HG02623 (cell line): ENCODE measurements at regions not wholly inside any gene's neighbourhood (a gene's known extent, or its start where the extent isn't known, plus 50 kb on each side); places are given as distances from the start of the nearest gene placed in this dataset.

ENCODE experiments used
- ATAC-seq: cut with Tn5 transposase; IDR thresholded peaks from one replicate; pipeline ENCODE4 v1.9.1; 2021; ENCODE audit warnings: moderate library complexity; ENCODE audit not compliant: unreplicated experiment

DNA sequence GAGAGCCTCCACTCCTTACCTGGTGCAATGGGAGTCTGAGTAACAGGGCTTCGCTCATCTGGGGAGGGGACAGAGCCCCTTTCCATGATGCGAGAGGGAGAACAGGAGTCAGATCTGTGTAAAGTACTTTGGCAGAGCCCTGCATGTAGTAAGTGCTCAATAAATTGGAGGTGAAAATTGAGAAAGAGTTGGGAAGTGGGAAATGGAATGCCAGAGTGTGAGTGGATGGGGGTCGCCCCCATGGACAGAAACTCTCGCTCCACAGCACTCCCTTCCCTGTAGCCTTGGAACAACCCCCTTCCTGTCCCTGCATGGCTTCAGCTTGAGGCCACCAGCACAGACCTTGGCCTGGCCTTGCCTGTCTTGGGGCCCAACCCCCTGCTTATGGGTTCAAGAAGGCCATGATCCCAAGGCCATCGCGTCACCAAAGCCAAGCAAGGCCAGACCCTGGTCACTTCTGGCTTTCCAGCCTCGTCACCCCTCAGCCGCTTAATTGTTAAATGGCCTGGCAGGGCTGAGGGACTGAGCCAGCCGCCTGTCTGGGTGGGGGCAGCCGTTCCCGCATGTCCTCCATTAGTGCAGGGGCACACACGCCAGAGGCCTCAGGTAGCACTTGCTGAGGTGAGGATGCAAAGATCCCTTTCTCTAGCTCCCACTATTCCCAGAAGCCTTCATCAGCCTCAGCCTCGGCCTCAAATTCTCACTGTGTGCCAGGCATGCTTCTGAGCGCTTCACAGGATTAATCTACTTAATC, 93.7 kb upstream of the PTPN1 start:
- no peak for ATAC-seq

DNA sequence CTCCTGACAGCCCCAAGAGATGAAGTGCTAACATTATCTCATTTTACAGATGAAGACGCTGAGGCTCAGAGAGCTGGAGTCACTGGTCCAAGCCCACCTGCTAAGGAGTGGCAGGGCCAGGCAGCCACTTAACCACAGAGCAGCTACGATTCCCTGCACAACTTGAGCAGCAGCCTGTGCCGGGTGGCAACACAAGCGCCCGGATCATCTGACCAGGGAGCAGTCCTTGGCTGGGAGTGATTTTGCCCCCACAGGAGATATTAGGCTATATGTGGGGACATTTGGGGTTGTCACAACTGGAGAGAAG, 93.2 kb upstream of the PTPN1 start:
- no peak for ATAC-seq

DNA sequence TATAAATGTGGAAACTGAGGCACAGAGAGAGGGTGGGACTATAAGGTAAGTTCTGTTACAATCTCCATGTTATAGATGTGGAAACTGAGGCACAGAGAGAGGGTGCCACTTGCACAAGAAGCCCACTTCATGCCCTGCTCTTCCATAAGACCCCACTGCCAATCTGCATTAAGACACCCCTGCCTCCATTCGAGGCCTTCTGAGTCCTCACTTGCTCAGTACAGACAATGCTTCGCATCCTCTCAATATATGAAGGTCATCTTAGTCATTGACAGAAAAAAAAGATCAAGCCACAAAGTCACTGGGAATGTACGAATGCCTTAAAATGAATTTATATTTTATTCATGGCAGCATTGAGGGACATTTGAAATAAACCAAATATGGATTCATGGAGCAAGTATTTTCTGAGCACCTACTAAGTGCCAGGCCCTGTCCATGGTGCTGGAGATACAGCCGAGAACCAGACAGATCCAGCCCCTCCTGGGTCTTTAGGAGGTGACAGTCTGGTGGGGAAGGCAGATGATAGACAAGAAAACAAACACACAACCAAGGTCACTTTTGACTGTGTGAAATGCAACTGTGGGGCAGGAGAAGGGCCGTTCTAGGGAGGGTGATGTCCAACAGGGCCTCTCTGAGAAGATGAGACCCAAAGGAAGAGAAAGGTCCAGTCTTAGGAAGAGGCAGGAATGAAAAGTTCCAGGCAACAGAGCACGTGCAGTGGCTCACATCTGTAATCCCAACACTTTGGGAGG, 92.5 kb upstream of the PTPN1 start:
- no peak for ATAC-seq

DNA sequence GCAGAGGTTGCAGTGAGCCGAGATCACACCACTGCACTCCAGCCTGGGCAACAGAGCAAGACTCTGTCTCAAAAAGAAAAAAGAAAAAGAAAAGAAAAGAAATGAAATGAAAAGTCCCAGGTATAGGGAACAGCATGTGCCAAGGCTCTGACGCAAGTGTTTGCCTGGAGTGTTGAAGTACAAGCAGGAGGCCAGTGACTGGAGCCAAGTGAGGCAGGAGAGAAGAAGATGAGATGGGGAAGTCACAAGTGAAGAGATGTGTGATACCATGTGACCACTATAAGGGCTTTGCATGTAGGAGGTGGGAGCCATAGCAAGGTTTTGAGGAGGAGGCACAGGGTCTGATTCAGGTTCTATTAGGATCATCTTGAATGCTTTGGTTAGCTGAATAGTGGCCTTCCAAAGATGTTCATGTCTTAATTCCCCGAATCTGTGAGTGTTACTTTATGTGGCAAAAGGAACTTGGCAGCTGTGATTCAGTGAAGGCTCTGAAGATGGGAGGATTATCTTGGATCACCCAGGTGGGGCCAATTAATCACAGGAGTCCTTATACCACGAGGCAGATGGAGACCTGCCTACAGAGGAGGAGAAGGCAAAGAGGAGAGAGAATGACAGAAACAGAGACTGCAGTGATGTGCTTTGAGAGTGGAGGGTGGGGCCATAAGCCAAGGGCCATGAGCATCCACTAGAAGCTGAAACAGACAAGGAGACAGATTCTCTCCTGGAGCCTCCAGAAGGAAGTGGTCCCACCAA, 91.1 kb upstream of the PTPN1 start:
- no peak for ATAC-seq

DNA sequence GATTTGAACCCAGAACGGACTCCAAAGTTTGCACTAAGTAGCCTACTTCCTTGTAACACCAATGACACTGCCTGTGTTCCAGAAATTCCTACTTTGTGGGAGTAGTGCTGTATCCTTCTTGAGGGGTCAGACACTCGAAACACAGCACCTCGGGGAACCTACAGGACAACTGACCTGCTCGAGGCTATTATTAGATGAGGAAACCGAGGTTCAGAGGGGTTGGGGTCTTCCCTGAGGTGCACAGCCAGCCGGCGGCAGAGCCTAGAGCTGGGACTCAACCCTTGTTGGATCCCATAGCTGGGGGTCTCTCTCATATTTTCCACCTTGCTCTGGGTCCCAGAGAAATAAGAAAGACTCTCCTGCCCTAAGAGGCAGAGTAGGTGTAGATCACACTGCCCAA, 89.8 kb upstream of the PTPN1 start:
- no peak for ATAC-seq

DNA sequence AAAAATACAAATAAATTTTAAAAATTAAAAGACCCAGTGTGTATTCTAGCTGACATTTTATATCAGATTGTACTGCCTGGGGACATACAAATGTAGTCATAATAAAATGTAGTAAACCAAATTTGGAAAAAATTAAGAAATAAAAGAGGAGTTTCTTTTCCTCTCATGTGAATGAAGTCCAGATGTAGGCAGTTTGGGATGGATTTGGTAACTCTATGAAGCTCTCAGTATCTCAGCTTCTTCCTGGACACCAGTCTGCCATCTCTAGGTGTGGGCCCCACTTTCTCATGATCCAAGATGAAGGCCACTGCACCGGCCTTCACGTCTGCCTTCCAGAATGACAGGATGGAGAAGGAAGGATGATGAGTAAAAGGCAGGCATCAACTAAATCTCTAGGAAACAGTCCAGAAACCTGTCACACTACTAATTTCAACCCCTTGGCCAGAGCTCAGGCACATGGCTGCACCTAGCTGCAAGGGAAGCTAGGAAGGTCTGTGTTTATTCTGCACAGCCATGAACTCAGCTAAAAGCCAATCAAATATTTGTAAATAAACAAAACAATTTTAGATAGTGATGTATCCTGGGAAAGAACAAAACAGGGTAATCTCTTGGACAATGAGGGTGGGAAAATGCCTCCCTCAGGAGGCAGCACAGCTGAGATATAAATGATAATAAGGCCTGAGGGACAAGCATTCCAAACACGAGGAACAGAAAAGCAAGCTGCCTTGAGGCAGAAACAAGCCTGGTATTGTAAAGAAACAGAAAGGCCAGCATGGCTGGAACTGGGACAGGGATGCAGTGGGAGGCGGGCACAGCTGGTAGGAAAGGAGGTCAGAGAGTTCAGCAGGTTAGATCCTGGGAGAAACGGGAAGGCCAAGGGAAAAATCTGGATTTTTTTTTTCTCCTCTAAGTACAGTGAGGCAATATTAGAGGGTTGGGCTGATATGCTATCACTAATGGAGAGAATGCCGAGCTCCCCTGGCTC, 88.5 kb upstream of the PTPN1 start:
- ATAC-seq = no peak

DNA sequence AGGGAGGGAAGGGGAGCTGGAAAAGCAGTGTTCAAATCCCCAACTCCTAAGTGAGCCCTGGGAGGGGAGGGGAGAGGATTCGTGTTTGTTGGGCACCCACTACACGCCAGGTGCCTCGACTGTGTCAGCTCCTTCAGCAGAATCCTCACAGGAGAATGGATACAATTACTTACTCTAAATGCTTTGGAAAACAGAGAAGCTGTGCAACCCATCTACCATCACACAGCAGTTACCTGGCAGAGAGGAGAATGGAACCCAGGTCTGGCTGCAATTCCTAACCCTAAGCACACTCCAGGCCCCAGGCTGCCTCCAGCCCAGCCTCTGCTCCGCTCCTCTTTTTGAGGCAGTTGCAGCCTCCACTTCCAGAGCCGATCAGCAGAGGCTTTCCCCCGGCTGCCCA, 86.4 kb upstream of the PTPN1 start:
- no peak for ATAC-seq

DNA sequence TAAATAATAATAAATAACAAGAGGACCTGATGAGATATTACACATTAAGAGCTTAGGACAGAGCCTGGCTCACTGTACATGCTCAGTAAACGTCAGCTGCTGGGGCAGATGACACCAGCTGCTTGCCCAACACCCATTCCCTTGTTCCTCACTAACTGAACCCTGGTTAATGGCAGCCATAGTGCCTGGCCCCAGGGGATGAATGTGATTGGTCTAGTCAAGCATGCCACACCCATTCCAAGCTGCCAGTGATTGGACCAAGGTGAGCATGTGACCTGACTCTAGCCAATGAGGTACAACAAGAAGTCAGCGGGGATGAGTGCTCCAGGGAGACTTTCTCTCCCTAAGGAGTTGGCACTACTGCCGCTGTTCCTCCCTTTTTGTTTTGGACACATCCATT, 85.1 kb upstream of the PTPN1 start:
- ATAC-seq = no peak

DNA sequence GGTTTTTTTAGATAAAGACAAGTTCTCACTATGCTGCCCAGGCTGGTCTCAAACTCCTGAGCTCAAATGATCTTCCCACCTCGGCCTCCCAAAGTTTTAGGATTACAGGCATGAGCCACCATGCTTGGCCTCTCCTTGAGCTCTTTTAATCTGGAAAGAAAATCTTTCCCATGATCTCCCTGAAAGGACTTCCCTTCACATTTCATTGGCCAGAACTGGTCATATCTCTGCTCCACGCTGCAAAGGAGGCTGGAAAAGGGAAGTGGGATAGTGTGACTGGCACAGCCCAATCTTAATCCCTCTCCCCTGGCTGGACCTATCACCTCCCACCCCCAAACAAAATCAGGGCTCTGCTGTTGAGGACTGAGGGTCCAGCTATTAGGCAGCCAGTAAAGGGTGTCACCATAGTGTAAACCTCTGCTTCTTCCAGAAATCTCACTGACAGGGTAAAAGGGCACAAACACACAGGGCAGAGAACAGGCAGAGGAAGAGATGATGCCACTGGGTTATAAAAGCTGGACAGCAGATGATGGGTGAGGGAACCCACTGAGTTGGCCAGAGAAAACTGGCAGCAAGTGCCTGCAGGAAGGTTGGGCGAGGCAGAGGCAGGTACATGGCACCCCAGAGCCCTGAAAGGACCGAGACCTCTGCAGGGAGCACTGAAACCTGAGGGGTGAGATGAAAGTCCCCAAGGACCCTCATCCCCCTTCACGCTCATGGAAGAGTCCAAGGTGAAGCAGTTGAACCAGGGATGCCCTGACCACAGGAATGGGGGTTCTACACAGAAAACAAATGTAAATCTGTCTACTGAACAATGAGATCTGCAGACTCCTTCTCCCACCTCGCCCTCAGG, 83.1 kb upstream of the PTPN1 start:
- ATAC-seq = no peak

DNA sequence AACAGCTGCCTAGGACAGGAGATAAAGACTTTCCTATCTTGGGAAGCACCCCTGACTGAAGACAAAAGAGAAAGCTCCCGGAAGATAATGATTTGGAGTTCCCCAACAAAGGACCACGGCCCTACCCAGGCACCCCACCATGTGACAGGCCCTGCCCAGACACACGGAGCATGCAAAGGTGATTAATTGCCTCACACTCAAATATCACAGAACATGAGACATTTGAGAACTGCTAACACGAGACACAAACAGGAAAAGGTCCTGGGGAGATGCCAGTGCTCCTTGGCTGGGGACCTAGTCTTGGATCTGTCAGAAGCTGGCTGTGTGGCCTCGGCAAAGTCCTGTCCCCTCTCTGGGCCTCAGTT, 82.5 kb upstream of the PTPN1 start:
- no peak for ATAC-seq

DNA sequence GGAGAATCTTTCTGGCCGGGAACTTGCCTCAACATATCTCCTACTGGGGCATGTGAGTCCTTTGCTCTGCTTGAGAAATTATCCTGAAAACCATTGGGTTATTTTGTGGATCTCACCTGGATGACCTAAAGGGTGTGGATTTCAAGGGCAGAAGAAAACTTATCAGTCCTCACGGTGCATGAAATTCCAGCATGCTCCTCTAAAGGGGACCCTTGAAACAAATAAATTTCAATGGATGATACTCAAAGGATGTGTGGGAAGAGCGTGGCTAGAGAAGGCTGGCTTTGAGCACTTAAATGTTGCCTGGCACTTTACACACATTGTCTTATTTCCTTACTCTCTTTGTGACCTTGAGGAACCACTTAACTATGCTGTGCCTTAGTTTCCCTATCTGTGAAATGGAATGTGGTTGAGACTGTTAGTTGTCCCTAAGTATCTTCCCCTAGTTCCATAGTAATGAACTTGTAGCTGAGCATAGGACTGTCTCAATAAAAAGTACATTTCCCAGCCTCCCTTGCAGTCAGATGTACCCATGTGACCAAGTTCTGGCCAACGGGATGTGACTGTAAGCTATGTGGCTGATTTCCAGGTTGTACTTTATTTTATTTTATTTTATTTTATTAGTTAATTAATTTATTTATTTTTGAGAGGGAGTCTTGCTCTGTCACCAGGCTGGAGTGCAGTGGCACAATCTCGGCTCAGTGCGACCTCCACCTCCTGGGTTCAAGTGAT, 81.9 kb upstream of the PTPN1 start:
- no peak for ATAC-seq

DNA sequence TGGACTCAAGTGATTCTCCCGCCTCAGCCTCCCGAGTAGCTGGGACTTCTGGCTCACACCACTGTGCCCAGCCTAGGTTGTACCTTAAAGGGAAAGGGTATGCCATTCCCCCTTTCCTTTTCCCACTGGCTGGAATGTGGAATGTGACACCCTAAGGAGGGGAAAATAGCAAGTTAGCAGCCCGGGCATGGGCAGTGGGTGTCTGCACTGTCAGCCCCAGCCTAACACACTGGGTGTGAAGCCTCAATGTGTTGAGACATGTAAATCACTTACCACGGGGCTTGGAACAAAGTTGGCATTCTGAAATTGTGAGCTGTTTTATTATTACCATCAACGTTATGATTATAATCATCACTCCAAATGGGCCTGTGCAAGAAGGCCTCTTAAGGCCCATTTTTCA, 80.8 kb upstream of the PTPN1 start:
- ATAC-seq = no peak

DNA sequence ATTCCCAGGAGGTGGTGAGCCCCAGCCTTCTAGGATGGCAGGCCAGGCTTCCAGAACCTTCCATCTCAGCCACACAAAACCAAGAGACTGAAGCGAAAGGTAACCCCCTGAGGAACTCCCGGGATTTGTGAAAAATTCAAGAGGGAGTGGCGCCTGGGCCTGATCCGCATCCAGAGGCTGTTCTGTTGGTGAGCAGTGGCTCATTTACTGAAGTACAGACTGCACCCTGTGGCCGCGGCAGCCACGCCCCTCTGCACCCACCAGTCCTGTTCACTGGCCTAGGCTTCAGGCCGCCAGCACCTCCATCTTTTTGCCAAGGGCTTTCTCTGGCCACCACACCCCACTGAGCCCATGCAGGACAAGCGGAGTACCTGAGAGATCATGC, 79.1 kb upstream of the PTPN1 start:
- ATAC-seq = no peak

DNA sequence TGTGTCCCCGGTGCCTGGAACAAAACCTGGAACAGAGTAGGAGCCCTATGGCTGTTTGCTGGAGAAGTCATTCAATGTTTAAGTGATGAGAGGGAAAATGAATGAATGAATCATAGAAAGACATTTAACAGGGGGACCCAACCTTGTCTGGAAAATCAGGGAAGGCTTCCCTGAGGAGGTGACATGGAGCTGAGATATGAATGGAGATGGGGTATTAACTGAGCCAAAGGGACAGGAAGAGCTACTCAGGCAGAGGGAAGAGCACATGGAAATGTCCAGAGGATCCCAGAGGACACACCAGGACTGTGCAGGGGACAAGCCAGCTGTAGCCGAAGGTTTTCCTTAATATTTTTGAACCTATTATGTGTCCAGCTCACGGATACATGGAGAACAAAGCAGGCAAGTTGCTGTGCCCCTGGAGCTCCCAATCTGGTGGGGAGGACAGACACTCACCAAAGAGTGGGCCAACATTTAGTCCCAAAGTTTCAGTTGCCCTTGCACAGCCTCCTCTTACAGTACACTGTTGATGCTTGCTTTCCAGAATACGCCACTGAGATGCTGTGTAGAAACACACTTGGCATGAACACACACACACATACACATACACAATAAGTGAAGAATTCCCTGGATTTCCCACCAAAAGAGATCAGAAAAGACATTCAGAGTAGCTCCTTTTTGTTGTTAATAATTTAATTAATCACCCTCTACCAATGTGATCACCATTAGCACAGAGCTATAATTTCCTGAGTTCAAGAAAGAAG, 77.0 kb upstream of the PTPN1 start:
- no peak for ATAC-seq

DNA sequence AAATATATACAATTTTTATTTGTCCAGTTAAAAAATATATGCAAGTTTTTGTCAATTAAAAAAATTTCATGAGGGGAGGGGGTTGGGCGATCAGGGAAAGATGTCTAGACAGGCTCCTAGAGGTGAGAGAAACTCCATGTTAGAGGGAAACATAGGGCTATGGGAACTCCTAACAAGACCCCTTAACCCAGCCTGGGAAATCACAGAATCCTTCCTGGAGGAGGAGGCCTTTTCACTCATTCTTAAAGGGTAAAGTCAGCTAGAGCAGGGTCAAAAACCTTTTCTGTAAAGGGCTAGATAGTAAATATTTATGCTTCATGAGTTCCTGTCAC, 75.9 kb upstream of the PTPN1 start:
- no peak for ATAC-seq

DNA sequence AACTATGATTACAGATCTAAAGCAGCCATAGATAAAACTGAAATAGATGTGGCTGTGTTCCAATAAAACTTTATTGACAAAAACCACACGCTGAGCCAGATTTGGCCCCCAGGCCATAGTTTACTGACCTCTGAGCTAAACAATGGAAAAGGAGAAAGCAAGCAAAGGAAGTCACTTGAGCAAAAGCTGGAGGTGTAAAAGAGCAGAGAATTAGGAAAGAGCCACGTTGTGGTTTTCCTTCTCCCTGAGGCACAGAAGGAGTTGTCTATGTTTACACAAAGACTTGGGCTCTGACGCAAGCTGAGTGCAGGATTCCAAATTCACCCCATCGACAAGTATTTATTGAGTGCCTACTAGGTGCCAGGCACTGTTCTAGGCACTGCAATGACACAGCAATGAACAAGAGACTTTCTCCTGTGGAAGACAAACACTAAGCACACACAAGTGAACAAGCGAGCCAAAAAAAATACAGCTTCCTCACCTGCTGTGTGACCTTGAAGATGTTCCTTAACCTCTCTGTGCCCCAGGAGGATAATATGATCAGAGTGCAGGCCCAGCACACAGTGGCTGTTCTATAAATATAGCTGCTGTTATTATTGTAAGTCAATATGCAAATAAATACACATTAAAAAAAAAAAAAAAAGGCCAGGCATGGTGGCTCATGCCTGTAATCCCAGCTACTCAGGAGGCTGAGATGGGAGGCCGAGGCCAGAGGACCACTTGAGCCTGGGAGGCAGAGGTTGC, 75.4 kb upstream of the PTPN1 start:
- no peak for ATAC-seq

DNA sequence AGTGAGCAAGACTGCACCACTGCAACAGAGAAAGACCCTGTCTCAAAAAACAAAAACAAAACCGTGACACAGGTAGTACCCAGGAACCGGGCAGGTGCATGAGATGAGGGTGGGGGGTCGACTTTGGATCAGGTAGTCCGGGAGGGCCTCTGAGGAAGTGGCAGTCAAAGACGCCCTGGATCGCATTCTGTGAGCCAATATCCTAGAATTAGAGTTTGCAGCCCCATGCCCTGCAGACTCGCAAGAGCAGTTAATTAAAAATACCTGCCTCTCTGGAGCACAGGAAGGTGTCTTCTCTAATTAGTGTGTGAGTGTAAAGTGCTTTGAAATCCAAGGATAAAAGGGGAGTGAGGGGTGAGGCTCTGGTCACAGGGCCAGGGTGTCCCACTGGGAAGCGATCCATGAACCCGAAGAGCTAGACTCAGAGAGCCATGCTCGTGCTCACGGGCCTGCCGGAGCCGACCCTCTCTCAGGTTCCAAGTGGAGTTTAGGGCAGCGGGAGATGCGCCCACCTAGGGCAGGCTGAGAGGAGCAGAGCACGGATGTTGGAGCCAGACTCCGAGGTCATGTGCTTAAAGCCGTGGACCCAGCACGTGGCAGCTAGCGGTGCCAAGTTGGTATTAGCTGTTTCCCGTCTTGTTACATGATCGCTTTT, 74.7 kb upstream of the PTPN1 start:
- ATAC-seq = no peak
